Aorta (tissue), 5 donors: ENCODE measurements at regions not wholly inside any gene's neighbourhood (a gene's known extent, or its start where the extent isn't known, plus 50 kb on each side); places are given as distances from the start of the nearest gene placed in this dataset.
"Not testable (repeated sequence)": the region's sequence is repeated elsewhere in the genome, so short reads cannot be mapped to it uniquely, and the experiment has no call there.

Experiments used
- ATAC-seq: fragments of 200-7000 bp; cut with Tn5 transposase; one replicate; pipeline ENCODE4 v1.9.1; 2022; ENCODE audit warnings: moderate library complexity; ENCODE audit not compliant: low FRiP score
- DNase-seq, 2 donors: peaks; one replicate each; pipeline ENCODE4 v3.0.0-alpha.2; 2020
- H3K27ac ChIP-seq, 2 donors: one replicate each; pipeline ENCODE4 v1.5.1; 2013; ENCODE audit warnings: low read length in 2 of 2, mild to moderate bottlenecking in 2 of 2, moderate library complexity in 2 of 2, control low read depth in 1 of 2, inconsistent platforms in 1 of 2, low read depth in 1 of 2
- H3K27me3 ChIP-seq, 2 donors: one replicate each; pipeline ENCODE4 v1.6.1; 2013; ENCODE audit warnings: control low read depth in 1 of 2, low read length in 1 of 2, mild to moderate bottlenecking in 1 of 2, moderate library complexity in 1 of 2; ENCODE audit not compliant: insufficient read depth in 2 of 2, control insufficient read depth in 1 of 2
- H3K36me3 ChIP-seq, 2 donors: one replicate each; pipeline ENCODE4 v1.6.1; 2013; ENCODE audit warnings: control low read depth in 1 of 2, low read length in 1 of 2, mild to moderate bottlenecking in 1 of 2; ENCODE audit not compliant: insufficient read depth in 2 of 2, control insufficient read depth in 1 of 2
- H3K4me1 ChIP-seq, 2 donors: one replicate each; pipeline ENCODE4 v1.6.1; 2013; ENCODE audit warnings: low read length in 2 of 2, control low read depth in 1 of 2, mild to moderate bottlenecking in 1 of 2, moderate library complexity in 1 of 2; ENCODE audit not compliant: insufficient read depth in 2 of 2, control insufficient read depth in 1 of 2
- H3K4me3 ChIP-seq, 2 donors: one replicate each; pipeline ENCODE4 v1.5.1; 2013; ENCODE audit warnings: low read length in 2 of 2, control low read depth in 1 of 2, mild to moderate bottlenecking in 1 of 2
- H3K9me3 ChIP-seq: one replicate; pipeline ENCODE4 v1.6.1; 2013; ENCODE audit warnings: mild to moderate bottlenecking, low read length; ENCODE audit not compliant: control insufficient read depth
- WGBS, 2 donors: extraction: QIAGEN DNeasy Blood & Tissue Kit; methylation state at CpG; one replicate each; pipeline ENCODE4 v1.1.7; 2013; 5-methylcytosine and 5-hydroxymethylcytosine counted together
- intact Hi-C, 2 donors: fragments of 100-400 bp; cut with DNase I; formaldehyde crosslinking; loops; one replicate each; pipeline versions ENCODE4 v1.14.2 to v1.15.0; 2022
- donor health status: healthy with polysubstance abuse.
- donor health status: Bipolar disorder and iron deficiency.
- donor health status: DM: no; HTN: no; CAD: no.
- donor health status: DM: no; HTN: no; CAD: no.
- donor health status: DM: yes; HTN: yes; CAD: no.

GRCh38 chr7:153061910-153062528 is 302.5 kb downstream of the ACTR3B start:
- DNase-seq (no peak), ATAC-seq (no peak)
- H3K4me3 ChIP-seq, result no peak overlapping the region
- no peaks in the 10 kb centered on the region for H3K27me3 ChIP-seq
- no peaks in the 10 kb centered on the region for H3K4me1 ChIP-seq
- intact Hi-C loops, result no loop called here
- 38% methylated on average over 13 of the region's 13 CpGs for WGBS, 2 donors
- no peaks in the 10 kb centered on the region for H3K36me3 ChIP-seq
- peaks cover 4% of the 10 kb centered on the region for H3K9me3 ChIP-seq
- no peak overlapping the region for H3K27ac ChIP-seq

- Histone ChIP-seq H3K9me3 (peaks cover 2% of the 10 kb centered on the region), H3K27me3 (no peaks in the 10 kb centered on the region), H3K4me1 (no peaks in the 10 kb centered on the region), H3K4me3 (no peak overlapping the region), H3K36me3 (no peaks in the 10 kb centered on the region), H3K27ac (no peak overlapping the region)
- DNase-seq (no peak), ATAC-seq (no peak)
- intact Hi-C loops, result no loop called here
- WGBS, 2 donors, result 5 to 11% methylated on average over 1 of the region's 1 CpG
These were observed 305.5 kb downstream of the ACTR3B start for GRCh38 chr7:153065051-153065450.

- no peaks in the 10 kb centered on the region for H3K27me3 ChIP-seq
- ATAC-seq (no peak), DNase-seq (no peak)
- intact Hi-C loops, result no loop called here
- no peaks in the 10 kb centered on the region for H3K4me1 ChIP-seq
- H3K36me3 ChIP-seq, result no peaks in the 10 kb centered on the region
- H3K4me3 ChIP-seq, result no peak overlapping the region
- peaks cover 1% of the 10 kb centered on the region for H3K9me3 ChIP-seq
- WGBS, 2 donors, result 78 to 81% methylated on average over 5 of the region's 5 CpGs
- no peak overlapping the region for H3K27ac ChIP-seq
These were observed 307.2 kb downstream of the ACTR3B start for GRCh38 chr7:153066711-153067110.

GRCh38 chr7:153070141-153070540 is 310.6 kb downstream of the ACTR3B start:
- Histone ChIP-seq H3K36me3 (no peaks in the 10 kb centered on the region), H3K4me3 (no peak overlapping the region), H3K27ac (no peak overlapping the region), H3K27me3 (no peaks in the 10 kb centered on the region), H3K9me3 (peaks cover 1% of the 10 kb centered on the region), H3K4me1 (no peaks in the 10 kb centered on the region)
- intact Hi-C loops, result no loop called here
- no peak for ATAC-seq
- no peak for DNase-seq

GRCh38 chr7:153072806-153073205 is 313.3 kb downstream of the ACTR3B start:
- H3K27me3 ChIP-seq, result no peaks in the 10 kb centered on the region
- DNase-seq (no peak), ATAC-seq (no peak)
- no peaks in the 10 kb centered on the region for H3K9me3 ChIP-seq
- no peaks in the 10 kb centered on the region for H3K36me3 ChIP-seq
- H3K4me1 ChIP-seq, result no peaks in the 10 kb centered on the region
- no peak overlapping the region for H3K4me3 ChIP-seq
- intact Hi-C loops, result no loop called here
- WGBS, 2 donors, result 31 to 33% methylated on average over 4 of the region's 4 CpGs
- no peak overlapping the region for H3K27ac ChIP-seq

- intact Hi-C loops, H3K36me3 ChIP-seq, H3K9me3 ChIP-seq, H3K27ac ChIP-seq, ATAC-seq, DNase-seq, H3K4me1 ChIP-seq, H3K27me3 ChIP-seq, H3K4me3 ChIP-seq: not testable (repeated sequence)
- 93 to 95% methylated on average over 2 of the region's 2 CpGs for WGBS, 2 donors
These were observed 316.7 kb downstream of the ACTR3B start for GRCh38 chr7:153076289-153076688.

GRCh38 chr7:153081496-153081895 is 321.9 kb downstream of the ACTR3B start:
- 68 to 78% methylated on average over 8 of the region's 8 CpGs for WGBS, 2 donors
- no peaks in the 10 kb centered on the region for H3K36me3 ChIP-seq
- no peaks in the 10 kb centered on the region for H3K27me3 ChIP-seq
- H3K4me3 ChIP-seq, result no peak overlapping the region
- intact Hi-C loops, result no loop called here
- no peak for ATAC-seq
- DNase-seq, result no peak
- H3K4me1 ChIP-seq, result no peaks in the 10 kb centered on the region
- H3K9me3 ChIP-seq, result peaks cover 2% of the 10 kb centered on the region
- no peak overlapping the region for H3K27ac ChIP-seq

- DNase-seq (no peak), ATAC-seq (no peak)
- Histone ChIP-seq H3K27ac (no peak overlapping the region), H3K9me3 (peaks cover 2% of the 10 kb centered on the region), H3K27me3 (no peaks in the 10 kb centered on the region), H3K4me3 (no peak overlapping the region), H3K36me3 (no peaks in the 10 kb centered on the region), H3K4me1 (no peaks in the 10 kb centered on the region)
- intact Hi-C loops, result no loop called here
- 57 to 67% methylated on average over 6 of the region's 6 CpGs for WGBS, 2 donors
These were observed 324.7 kb downstream of the ACTR3B start for GRCh38 chr7:153084278-153084677.

GRCh38 chr7:153087498-153087897 is 327.9 kb downstream of the ACTR3B start:
- H3K4me1 ChIP-seq, result no peaks in the 10 kb centered on the region

More at GRCh38 chr7:153087498-153087897, 327.9 kb downstream of the ACTR3B start:
- intact Hi-C loops, result no loop called here
- no peak overlapping the region for H3K4me3 ChIP-seq
- H3K36me3 ChIP-seq, result no peaks in the 10 kb centered on the region
- DNase-seq (no peak), ATAC-seq (no peak)
- H3K27ac ChIP-seq, result no peak overlapping the region
- 48 to 50% methylated on average over 4 of the region's 4 CpGs for WGBS, 2 donors
- H3K27me3 ChIP-seq, result no peaks in the 10 kb centered on the region
- no peaks in the 10 kb centered on the region for H3K9me3 ChIP-seq
